Suprapubic skin (tissue), 4 donors: ENCODE measurements at regions not wholly inside any gene's neighbourhood (a gene's known extent, or its start where the extent isn't known, plus 50 kb on each side); places are given as distances from the start of the nearest gene placed in this dataset.
"Not testable (repeated sequence)": the region's sequence is repeated elsewhere in the genome, so short reads cannot be mapped to it uniquely, and the experiment has no call there.

Source experiments
- EP300 ChIP-seq: sonication (generic); formaldehyde crosslinking; IDR thresholded peaks from one replicate; pipeline ENCODE4 v1.6.1; 2017; ENCODE audit warnings: antibody characterized with exemption
- POLR2A ChIP-seq, 2 donors: fragments of 450-650 bp; IDR thresholded peaks; one replicate each; pipeline ENCODE4 v1.6.1; 2017; ENCODE audit warnings: antibody characterized with exemption in 2 of 2, mild to moderate bottlenecking in 2 of 2, moderate library complexity in 2 of 2
- POLR2AphosphoS5 ChIP-seq, 3 donors: sonication (generic); formaldehyde crosslinking; IDR thresholded peaks; one replicate each; pipeline ENCODE4 v1.6.1; 2017; ENCODE audit warnings: antibody characterized with exemption in 3 of 3
- TF ChIP-seq, protein P1 (sequence below), 2 donors: fragments of 200-600 bp in 1 of 2; fragments of 450-650 bp in 1 of 2; sonication (generic) in 1 of 2; IDR thresholded peaks; one replicate each; pipeline ENCODE4 v1.5.1; 2016 to 2019; ENCODE audit warnings: antibody characterized with exemption in 2 of 2, mild to moderate bottlenecking in 1 of 2, moderate library complexity in 1 of 2

DNA sequence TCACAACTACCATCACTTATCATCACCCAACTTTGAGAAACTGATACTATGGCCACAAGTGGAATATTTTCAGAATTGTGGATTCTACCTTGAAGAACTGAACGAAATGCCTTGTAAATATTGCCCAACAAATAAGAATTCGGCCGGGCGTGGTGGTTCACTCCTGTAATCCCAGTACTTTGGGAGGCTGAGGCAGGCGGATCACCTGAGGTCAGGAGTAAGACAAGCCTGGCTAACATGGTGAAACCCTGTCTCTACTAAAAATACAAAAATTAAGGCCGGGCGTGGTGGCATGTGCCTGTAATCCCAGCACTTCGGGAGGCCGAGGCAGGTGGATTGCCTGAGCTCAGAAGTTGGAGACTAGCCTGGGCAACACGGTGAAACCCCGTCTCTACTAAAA is 862.7 kb downstream of the ZPLD1 start:
- TF ChIP-seq, protein P1, sequence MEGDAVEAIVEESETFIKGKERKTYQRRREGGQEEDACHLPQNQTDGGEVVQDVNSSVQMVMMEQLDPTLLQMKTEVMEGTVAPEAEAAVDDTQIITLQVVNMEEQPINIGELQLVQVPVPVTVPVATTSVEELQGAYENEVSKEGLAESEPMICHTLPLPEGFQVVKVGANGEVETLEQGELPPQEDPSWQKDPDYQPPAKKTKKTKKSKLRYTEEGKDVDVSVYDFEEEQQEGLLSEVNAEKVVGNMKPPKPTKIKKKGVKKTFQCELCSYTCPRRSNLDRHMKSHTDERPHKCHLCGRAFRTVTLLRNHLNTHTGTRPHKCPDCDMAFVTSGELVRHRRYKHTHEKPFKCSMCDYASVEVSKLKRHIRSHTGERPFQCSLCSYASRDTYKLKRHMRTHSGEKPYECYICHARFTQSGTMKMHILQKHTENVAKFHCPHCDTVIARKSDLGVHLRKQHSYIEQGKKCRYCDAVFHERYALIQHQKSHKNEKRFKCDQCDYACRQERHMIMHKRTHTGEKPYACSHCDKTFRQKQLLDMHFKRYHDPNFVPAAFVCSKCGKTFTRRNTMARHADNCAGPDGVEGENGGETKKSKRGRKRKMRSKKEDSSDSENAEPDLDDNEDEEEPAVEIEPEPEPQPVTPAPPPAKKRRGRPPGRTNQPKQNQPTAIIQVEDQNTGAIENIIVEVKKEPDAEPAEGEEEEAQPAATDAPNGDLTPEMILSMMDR (IDR thresholded peaks at IDR 0.05) = not testable (repeated sequence)
- not testable (repeated sequence) for TF ChIP-seq POLR2AphosphoS5 (IDR thresholded peaks at IDR 0.05); EP300; POLR2A (IDR thresholded peaks at IDR 0.05)
